Astrocyte (in vitro differentiated cells and primary cell): ENCODE measurements at regions not wholly inside any gene's neighbourhood (a gene's known extent, or its start where the extent isn't known, plus 50 kb on each side); places are given as distances from the start of the nearest gene placed in this dataset.

Experiments
- DNase-seq: peaks from one replicate; pipeline ENCODE4 v3.0.0-alpha.2; 2010; ENCODE audit warnings: low read depth
- FAIRE-seq: peaks from 2 replicates; lab custom pipeline; 2011; peaks lifted over from hg19 to GRCh38; lab: Jason Lieb, UNC
- H2AFZ ChIP-seq: 2 replicates; pipeline ENCODE4 v1.6.0; 2012; ENCODE audit warnings: low read depth, low read length, inconsistent platforms
- H3K27ac ChIP-seq: 2 replicates; pipeline ENCODE4 v1.5.1; 2011; ENCODE audit warnings: low read depth, low read length, inconsistent platforms
- H3K27me3 ChIP-seq: 2 replicates; pipeline ENCODE4 v1.6.0; 2011; ENCODE audit warnings: low read length, inconsistent platforms; ENCODE audit not compliant: insufficient read depth
- H3K36me3 ChIP-seq: 2 replicates; pipeline ENCODE4 v1.5.1; 2011; ENCODE audit warnings: low read length, inconsistent platforms; ENCODE audit not compliant: insufficient read depth
- H3K4me1 ChIP-seq: 2 replicates; pipeline ENCODE4 v1.5.1; 2011; ENCODE audit warnings: low read length, inconsistent platforms; ENCODE audit not compliant: insufficient read depth
- H3K4me2 ChIP-seq: 2 replicates; pipeline ENCODE4 v1.6.0; 2012; ENCODE audit warnings: low read length, inconsistent platforms
- H3K4me3 ChIP-seq: 2 replicates; pipeline ENCODE4 v1.5.1; 2011; ENCODE audit warnings: low read depth, mild to moderate bottlenecking, low read length, inconsistent platforms; ENCODE audit not compliant: insufficient read depth
- H3K79me2 ChIP-seq: 2 replicates; pipeline ENCODE4 v1.6.0; 2012; ENCODE audit warnings: mild to moderate bottlenecking, low read length, inconsistent platforms; ENCODE audit not compliant: insufficient read depth
- H3K9ac ChIP-seq: 2 replicates; pipeline ENCODE4 v1.6.0; 2012; ENCODE audit warnings: mild to moderate bottlenecking, low read length, inconsistent platforms
- H3K9me3 ChIP-seq: 2 replicates; pipeline ENCODE4 v1.5.1; 2012; ENCODE audit warnings: low read depth, mild to moderate bottlenecking, low read length, inconsistent platforms; ENCODE audit not compliant: insufficient read depth
- H4K20me1 ChIP-seq: 2 replicates; pipeline ENCODE4 v1.6.0; 2012; ENCODE audit warnings: low read length, inconsistent platforms; ENCODE audit not compliant: insufficient read depth
- H3K27ac Mint-ChIP-seq: one replicate; pipeline ENCODE4 v1.8.0; 2021; ENCODE audit warnings: mild to moderate bottlenecking, mixed read lengths; ENCODE audit not compliant: unreplicated experiment
- H3K27me3 Mint-ChIP-seq: one replicate; pipeline ENCODE4 v1.8.0; 2021; ENCODE audit warnings: low read depth, mixed read lengths; ENCODE audit not compliant: unreplicated experiment
- H3K36me3 Mint-ChIP-seq: one replicate; pipeline ENCODE4 v1.8.0; 2021; ENCODE audit warnings: low read depth, mixed read lengths; ENCODE audit not compliant: unreplicated experiment
- H3K4me1 Mint-ChIP-seq: one replicate; pipeline ENCODE4 v1.8.0; 2021; ENCODE audit warnings: low read depth, mixed read lengths; ENCODE audit not compliant: unreplicated experiment
- H3K4me3 Mint-ChIP-seq: one replicate; pipeline ENCODE4 v1.8.0; 2021; ENCODE audit warnings: mild to moderate bottlenecking, moderate library complexity, mixed read lengths; ENCODE audit not compliant: unreplicated experiment
- H3K9me3 Mint-ChIP-seq: one replicate; pipeline ENCODE4 v1.8.0; 2021; ENCODE audit warnings: mild to moderate bottlenecking, mixed read lengths; ENCODE audit not compliant: unreplicated experiment
- CTCF ChIP-seq: IDR thresholded peaks from 2 replicates; pipeline ENCODE4 v1.5.1; 2011; ENCODE audit warnings: low read depth, mild to moderate bottlenecking, inconsistent platforms, low read length, moderate library complexity; ENCODE audit not compliant: insufficient read depth
- EZH2 ChIP-seq: IDR thresholded peaks from 2 replicates; pipeline ENCODE4 v1.6.1; 2012; ENCODE audit warnings: mild to moderate bottlenecking, low read length, inconsistent platforms; ENCODE audit not compliant: insufficient read depth

DNA sequence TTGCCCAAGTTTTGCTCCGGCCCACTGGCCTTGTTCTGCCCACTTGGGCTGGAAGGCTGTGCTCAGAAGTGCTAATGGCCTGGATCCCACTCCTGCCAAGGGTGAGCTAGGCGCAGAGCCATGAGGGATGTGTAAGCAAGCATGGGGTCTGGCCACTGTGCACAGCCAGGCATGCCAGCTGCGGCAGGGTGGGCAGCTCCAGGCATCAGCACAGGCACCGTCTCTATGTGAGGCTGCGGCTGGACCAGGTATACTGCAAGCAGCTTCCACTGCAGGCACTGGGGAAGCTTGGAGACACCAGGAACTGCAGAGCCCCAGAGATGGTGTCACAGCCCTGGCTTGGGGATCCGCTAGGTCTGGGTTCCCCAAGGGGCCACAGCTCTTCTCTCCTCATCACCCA, 264.9 kb downstream of the LRIG3 start:
- Histone ChIP-seq H3K36me3 (no peaks in the 10 kb centered on the region), H3K9ac (no peak overlapping the region), H3K27me3 (no peaks in the 10 kb centered on the region), H4K20me1 (no peaks in the 10 kb centered on the region), H3K79me2 (no peaks in the 10 kb centered on the region), H3K4me1 (no peaks in the 10 kb centered on the region), H2AFZ (no peak overlapping the region), H3K27ac (no peak overlapping the region), H3K4me3 (no peak overlapping the region), H3K9me3 (peaks cover 4% of the 10 kb centered on the region), H3K4me2 (no peak overlapping the region)
- peaks cover 5% of the 10 kb centered on the region for H3K9me3 Mint-ChIP-seq
- H3K27me3 Mint-ChIP-seq, result no peaks in the 10 kb centered on the region
- no peak for FAIRE-seq
- TF ChIP-seq EZH2, result no peak
- no peak for TF ChIP-seq CTCF
- H3K27ac Mint-ChIP-seq, result no peak overlapping the region
- H3K4me3 Mint-ChIP-seq, result no peak overlapping the region
- no peaks in the 10 kb centered on the region for H3K36me3 Mint-ChIP-seq
- peaks cover 1% of the 10 kb centered on the region for H3K4me1 Mint-ChIP-seq
- no peak for DNase-seq

GRCh38 chr12:58656254-58657009, 263.9 kb downstream of the LRIG3 start:
- Mint-ChIP-seq H3K4me1 (peaks cover 1% of the 10 kb centered on the region), H3K4me3 (no peak overlapping the region), H3K36me3 (no peaks in the 10 kb centered on the region), H3K9me3 (peaks cover 5% of the 10 kb centered on the region), H3K27ac (no peak overlapping the region), H3K27me3 (no peaks in the 10 kb centered on the region)
- H3K27ac ChIP-seq, result no peak overlapping the region
- no peaks in the 10 kb centered on the region for H3K27me3 ChIP-seq
- DNase-seq (no peak), FAIRE-seq (no peak)
- H3K4me2 ChIP-seq, result no peak overlapping the region
- no peaks in the 10 kb centered on the region for H4K20me1 ChIP-seq
- H3K9ac ChIP-seq, result no peak overlapping the region
- no peaks in the 10 kb centered on the region for H3K36me3 ChIP-seq
- H2AFZ ChIP-seq, result no peak overlapping the region
- no peak for TF ChIP-seq CTCF
- no peak for TF ChIP-seq EZH2
- H3K4me1 ChIP-seq, result no peaks in the 10 kb centered on the region
- H3K4me3 ChIP-seq, result no peak overlapping the region
- H3K9me3 ChIP-seq, result peaks cover 4% of the 10 kb centered on the region
- no peaks in the 10 kb centered on the region for H3K79me2 ChIP-seq

DNA sequence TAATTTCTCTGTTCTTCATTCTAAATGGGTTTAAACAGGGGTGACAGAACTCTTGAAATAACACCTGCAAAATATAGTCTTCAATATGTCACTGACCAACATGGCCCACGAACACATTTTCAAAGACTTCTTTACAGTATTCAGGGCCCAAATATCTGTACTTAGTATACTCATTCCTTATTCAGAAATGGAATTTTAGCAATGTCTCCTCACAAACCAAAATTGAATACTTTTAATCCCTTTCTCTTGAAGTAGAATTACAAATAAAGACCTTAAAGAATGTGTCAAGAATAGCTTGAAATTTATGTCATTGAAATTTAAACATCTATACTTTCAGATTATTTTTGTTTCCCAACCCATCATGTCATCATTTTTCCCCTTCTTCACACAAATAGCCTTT, 263.1 kb downstream of the LRIG3 start:
- Histone ChIP-seq H3K4me3 (no peak overlapping the region), H3K36me3 (no peaks in the 10 kb centered on the region), H3K79me2 (no peaks in the 10 kb centered on the region), H3K9me3 (peaks cover 4% of the 10 kb centered on the region), H3K27me3 (no peaks in the 10 kb centered on the region), H2AFZ (no peak overlapping the region), H3K4me1 (no peaks in the 10 kb centered on the region), H3K4me2 (no peak overlapping the region), H4K20me1 (no peaks in the 10 kb centered on the region), H3K27ac (no peak overlapping the region), H3K9ac (no peak overlapping the region)
- FAIRE-seq (peak; percentile 70), DNase-seq (peak; percentile 51)
- Mint-ChIP-seq H3K36me3 (no peaks in the 10 kb centered on the region), H3K4me1 (peaks cover 1% of the 10 kb centered on the region), H3K27me3 (no peaks in the 10 kb centered on the region), H3K9me3 (peaks cover 5% of the 10 kb centered on the region), H3K4me3 (no peak overlapping the region), H3K27ac (no peak overlapping the region)
- TF ChIP-seq CTCF (no peak), EZH2 (no peak)
